SK-N-SH treated with all-trans-retinoic acid at 6 μM for 48 hours (cell line): ENCODE measurements at regions not wholly inside any gene's neighbourhood (a gene's known extent, or its start where the extent isn't known, plus 50 kb on each side); places are given as distances from the start of the nearest gene placed in this dataset.

Experiments
- ARNTL ChIP-seq: fragments of 450-650 bp; formaldehyde crosslinking; IDR thresholded peaks from 2 replicates; pipeline ENCODE4 v1.5.0; 2020; ENCODE audit warnings: low read depth, mild to moderate bottlenecking, moderate library complexity, borderline replicate concordance
- GLIS3 ChIP-seq: fragments of 250-450 bp; sonication (Bioruptor Pico); IDR thresholded peaks from 2 replicates; pipeline ENCODE4 v1.5.0; 2020; ENCODE audit warnings: mild to moderate bottlenecking, moderate library complexity
- ZC3H10 ChIP-seq: fragments of 250-450 bp; sonication (Bioruptor Pico); IDR thresholded peaks from 2 replicates; pipeline ENCODE4 v1.5.1; 2021; ENCODE audit warnings: mild to moderate bottlenecking, moderate library complexity
- ZNF565 ChIP-seq: fragments of 450-650 bp; formaldehyde crosslinking; conservative IDR thresholded peaks from 2 replicates; pipeline ENCODE4 v1.5.0; 2020; ENCODE audit warnings: low read depth, mild to moderate bottlenecking, moderate library complexity
- ZNF70 ChIP-seq: fragments of 450-650 bp; formaldehyde crosslinking; IDR thresholded peaks from 2 replicates; pipeline ENCODE4 v1.5.0; 2020; ENCODE audit warnings: mild to moderate bottlenecking, moderate library complexity

GRCh38 chr13:88014527-88014926 is 343.4 kb downstream of the SLITRK5 start:
- TF ChIP-seq ZNF565 (no peak), ARNTL (CRISPR knock-in tag) (no peak), ZC3H10 (CRISPR knock-in tag) (no peak), GLIS3 (CRISPR knock-in tag) (no peak), ZNF70 (no peak)
